ENCODE measurements at regions not wholly inside any gene's neighbourhood (a gene's known extent, or its start where the extent isn't known, plus 50 kb on each side); places are given as distances from the start of the nearest gene placed in this dataset.

GRCh38 chr13:33544308-33544707 lies 258.8 kb upstream of the STARD13 start:
- peaks cover 16% of the 10 kb centered on the region for H3K4me1 ChIP-seq (ENCODE audit: control insufficient read depth, insufficient read depth, low read length)
- 75 to 79% methylated on average over 3 of the region's 3 CpGs for WGBS, 2 experiments
- H3K36me3 ChIP-seq (ENCODE audit: control insufficient read depth, insufficient read depth, low read length) = no peaks in the 10 kb centered on the region
- H3K9me3 ChIP-seq (ENCODE audit: control insufficient read depth, low read length) = no peaks in the 10 kb centered on the region
- H3K4me3 ChIP-seq (ENCODE audit: insufficient read depth, low read depth, low read length) = no peak overlapping the region
- no peak overlapping the region for H3K27ac ChIP-seq (ENCODE audit: insufficient read depth, low read depth, low read length, poor library complexity, severe bottlenecking)
- no peaks in the 10 kb centered on the region for H3K27me3 ChIP-seq (ENCODE audit: control insufficient read depth, insufficient read depth, low read length, poor library complexity, severe bottlenecking)

GRCh38 chr13:33545492-33545891 lies 259.9 kb upstream of the STARD13 start:
- Histone ChIP-seq H3K27me3 (ENCODE audit: control insufficient read depth, insufficient read depth, low read length, poor library complexity, severe bottlenecking) (no peaks in the 10 kb centered on the region), H3K4me3 (ENCODE audit: insufficient read depth, low read depth, low read length) (no peak overlapping the region), H3K9me3 (ENCODE audit: control insufficient read depth, low read length) (no peaks in the 10 kb centered on the region), H3K36me3 (ENCODE audit: control insufficient read depth, insufficient read depth, low read length) (no peaks in the 10 kb centered on the region), H3K4me1 (ENCODE audit: control insufficient read depth, insufficient read depth, low read length) (peaks cover 16% of the 10 kb centered on the region), H3K27ac (ENCODE audit: insufficient read depth, low read depth, low read length, poor library complexity, severe bottlenecking) (no peak overlapping the region)
- 91 to 93% methylated on average over 3 of the region's 3 CpGs for WGBS, 2 experiments

GRCh38 chr13:33547035-33547434 lies 261.5 kb upstream of the STARD13 start:
- Histone ChIP-seq H3K27me3 (ENCODE audit: control insufficient read depth, insufficient read depth, low read length, poor library complexity, severe bottlenecking) (no peaks in the 10 kb centered on the region), H3K27ac (ENCODE audit: insufficient read depth, low read depth, low read length, poor library complexity, severe bottlenecking) (no peak overlapping the region), H3K4me1 (ENCODE audit: control insufficient read depth, insufficient read depth, low read length) (peaks cover 11% of the 10 kb centered on the region), H3K36me3 (ENCODE audit: control insufficient read depth, insufficient read depth, low read length) (no peaks in the 10 kb centered on the region), H3K9me3 (ENCODE audit: control insufficient read depth, low read length) (no peaks in the 10 kb centered on the region), H3K4me3 (ENCODE audit: insufficient read depth, low read depth, low read length) (no peak overlapping the region)
- no CpG with 5 or more reads among the region's 1 CpG for WGBS, 2 experiments

- no peaks in the 10 kb centered on the region for H3K36me3 ChIP-seq (ENCODE audit: control insufficient read depth, insufficient read depth, low read length)
- H3K4me1 ChIP-seq (ENCODE audit: control insufficient read depth, insufficient read depth, low read length) = peaks cover 11% of the 10 kb centered on the region
- H3K4me3 ChIP-seq (ENCODE audit: insufficient read depth, low read depth, low read length) = no peak overlapping the region
- no peak overlapping the region for H3K27ac ChIP-seq (ENCODE audit: insufficient read depth, low read depth, low read length, poor library complexity, severe bottlenecking)
- H3K27me3 ChIP-seq (ENCODE audit: control insufficient read depth, insufficient read depth, low read length, poor library complexity, severe bottlenecking) = no peaks in the 10 kb centered on the region
- no peaks in the 10 kb centered on the region for H3K9me3 ChIP-seq (ENCODE audit: control insufficient read depth, low read length)
Observed at GRCh38 chr13:33548069-33548468, 262.5 kb upstream of the STARD13 start.

- Histone ChIP-seq H3K27ac (ENCODE audit: insufficient read depth, low read depth, low read length, poor library complexity, severe bottlenecking) (no peak overlapping the region), H3K4me3 (ENCODE audit: insufficient read depth, low read depth, low read length) (no peak overlapping the region), H3K9me3 (ENCODE audit: control insufficient read depth, low read length) (no peaks in the 10 kb centered on the region), H3K4me1 (ENCODE audit: control insufficient read depth, insufficient read depth, low read length) (no peaks in the 10 kb centered on the region), H3K36me3 (ENCODE audit: control insufficient read depth, insufficient read depth, low read length) (no peaks in the 10 kb centered on the region), H3K27me3 (ENCODE audit: control insufficient read depth, insufficient read depth, low read length, poor library complexity, severe bottlenecking) (no peaks in the 10 kb centered on the region)
- WGBS, 2 experiments = 91 to 97% methylated on average over 3 of the region's 3 CpGs
Observed at GRCh38 chr13:33550276-33550675, 264.7 kb upstream of the STARD13 start.

- 97 to 100% methylated on average over 2 of the region's 2 CpGs for WGBS, 2 experiments
- Histone ChIP-seq H3K4me1 (ENCODE audit: control insufficient read depth, insufficient read depth, low read length) (no peaks in the 10 kb centered on the region), H3K27ac (ENCODE audit: insufficient read depth, low read depth, low read length, poor library complexity, severe bottlenecking) (no peak overlapping the region), H3K9me3 (ENCODE audit: control insufficient read depth, low read length) (no peaks in the 10 kb centered on the region), H3K27me3 (ENCODE audit: control insufficient read depth, insufficient read depth, low read length, poor library complexity, severe bottlenecking) (no peaks in the 10 kb centered on the region), H3K36me3 (ENCODE audit: control insufficient read depth, insufficient read depth, low read length) (no peaks in the 10 kb centered on the region), H3K4me3 (ENCODE audit: insufficient read depth, low read depth, low read length) (no peak overlapping the region)
Observed at GRCh38 chr13:33550885-33551284, 265.3 kb upstream of the STARD13 start.

GRCh38 chr13:33554919-33555791 lies 262.8 kb upstream of the RFC3 start:
- no peaks in the 10 kb centered on the region for H3K36me3 ChIP-seq (ENCODE audit: control insufficient read depth, insufficient read depth, low read length)
- no peak overlapping the region for H3K27ac ChIP-seq (ENCODE audit: insufficient read depth, low read depth, low read length, poor library complexity, severe bottlenecking)
- H3K27me3 ChIP-seq (ENCODE audit: control insufficient read depth, insufficient read depth, low read length, poor library complexity, severe bottlenecking) = no peaks in the 10 kb centered on the region
- H3K4me3 ChIP-seq (ENCODE audit: insufficient read depth, low read depth, low read length) = no peak overlapping the region
- 72 to 81% methylated on average over 2 to 3 of the region's 3 CpGs for WGBS, 2 experiments
- no peaks in the 10 kb centered on the region for H3K4me1 ChIP-seq (ENCODE audit: control insufficient read depth, insufficient read depth, low read length)
- H3K9me3 ChIP-seq (ENCODE audit: control insufficient read depth, low read length) = no peaks in the 10 kb centered on the region

GRCh38 chr13:33556828-33557227 lies 261.1 kb upstream of the RFC3 start:
- H3K36me3 ChIP-seq (ENCODE audit: control insufficient read depth, insufficient read depth, low read length) = no peaks in the 10 kb centered on the region
- no peak overlapping the region for H3K27ac ChIP-seq (ENCODE audit: insufficient read depth, low read depth, low read length, poor library complexity, severe bottlenecking)
- no peaks in the 10 kb centered on the region for H3K9me3 ChIP-seq (ENCODE audit: control insufficient read depth, low read length)
- no peaks in the 10 kb centered on the region for H3K4me1 ChIP-seq (ENCODE audit: control insufficient read depth, insufficient read depth, low read length)
- no peak overlapping the region for H3K4me3 ChIP-seq (ENCODE audit: insufficient read depth, low read depth, low read length)
- 87 to 100% methylated on average over 1 of the region's 1 CpG for WGBS, 2 experiments
- no peaks in the 10 kb centered on the region for H3K27me3 ChIP-seq (ENCODE audit: control insufficient read depth, insufficient read depth, low read length, poor library complexity, severe bottlenecking)

- Histone ChIP-seq H3K9me3 (ENCODE audit: control insufficient read depth, low read length) (no peaks in the 10 kb centered on the region), H3K27ac (ENCODE audit: insufficient read depth, low read depth, low read length, poor library complexity, severe bottlenecking) (no peak overlapping the region), H3K27me3 (ENCODE audit: control insufficient read depth, insufficient read depth, low read length, poor library complexity, severe bottlenecking) (no peaks in the 10 kb centered on the region), H3K36me3 (ENCODE audit: control insufficient read depth, insufficient read depth, low read length) (no peaks in the 10 kb centered on the region), H3K4me1 (ENCODE audit: control insufficient read depth, insufficient read depth, low read length) (no peaks in the 10 kb centered on the region), H3K4me3 (ENCODE audit: insufficient read depth, low read depth, low read length) (no peak overlapping the region)
Observed at GRCh38 chr13:33560726-33561125, 257.2 kb upstream of the RFC3 start.

GRCh38 chr13:33561627-33562026 lies 256.3 kb upstream of the RFC3 start:
- no peak overlapping the region for H3K27ac ChIP-seq (ENCODE audit: insufficient read depth, low read depth, low read length, poor library complexity, severe bottlenecking)
- 100% methylated on average over 2 of the region's 2 CpGs; no CpG with 5 or more reads in 1 of the 2 experiments for WGBS, 2 experiments
- H3K9me3 ChIP-seq (ENCODE audit: control insufficient read depth, low read length) = no peaks in the 10 kb centered on the region
- H3K27me3 ChIP-seq (ENCODE audit: control insufficient read depth, insufficient read depth, low read length, poor library complexity, severe bottlenecking) = no peaks in the 10 kb centered on the region
- H3K4me1 ChIP-seq (ENCODE audit: control insufficient read depth, insufficient read depth, low read length) = no peaks in the 10 kb centered on the region
- H3K4me3 ChIP-seq (ENCODE audit: insufficient read depth, low read depth, low read length) = no peak overlapping the region
- H3K36me3 ChIP-seq (ENCODE audit: control insufficient read depth, insufficient read depth, low read length) = no peaks in the 10 kb centered on the region
